MCF 10A (cell line): ENCODE measurements at regions not wholly inside any gene's neighbourhood (a gene's known extent, or its start where the extent isn't known, plus 50 kb on each side); places are given as distances from the start of the nearest gene placed in this dataset.

ENCODE experiments used
- BruUV-seq: library from RNA; stranded (reverse); fragments of 400-500 nt; replicated peaks from 2 replicates; lab custom pipeline; 2021; lab: Mats Ljungman, UMichigan
- CTCF ChIA-PET: fragments of 300-600 bp; sonication (Branson Sonifier 250); formaldehyde crosslinking; extraction: SDS; loops from one replicate; lab custom pipeline; 2021; ENCODE audit warnings: antibody characterized with exemption, inconsistent platforms; lab: Yijun Ruan, JAX
- POLR2A ChIA-PET: fragments of 300-600, 350-650 bp; sonication (Branson Sonifier 250); formaldehyde crosslinking; extraction: SDS; loops from one replicate; lab custom pipeline; 2020; ENCODE audit warnings: antibody characterized with exemption, inconsistent platforms; lab: Yijun Ruan, JAX
- DNase-seq: peaks from one replicate; pipeline ENCODE4 v3.0.0-alpha.2; 2018; ENCODE audit not compliant: unreplicated experiment
- H3K27ac Mint-ChIP-seq: one replicate; pipeline ENCODE4 v1.8.0; 2022; ENCODE audit warnings: mild to moderate bottlenecking, low read depth, mixed read lengths; ENCODE audit not compliant: unreplicated experiment
- H3K27me3 Mint-ChIP-seq: one replicate; pipeline ENCODE4 v1.8.0; 2022; ENCODE audit warnings: mixed read lengths; ENCODE audit not compliant: insufficient read depth, unreplicated experiment
- H3K36me3 Mint-ChIP-seq: one replicate; pipeline ENCODE4 v1.8.0; 2022; ENCODE audit warnings: mild to moderate bottlenecking, moderate library complexity, mixed read lengths; ENCODE audit not compliant: insufficient read depth, unreplicated experiment
- H3K4me1 Mint-ChIP-seq: one replicate; pipeline ENCODE4 v1.8.0; 2022; ENCODE audit warnings: mixed read lengths; ENCODE audit not compliant: insufficient read depth, unreplicated experiment
- H3K4me3 Mint-ChIP-seq: one replicate; pipeline ENCODE4 v1.8.0; 2022; ENCODE audit warnings: mild to moderate bottlenecking, moderate library complexity, mixed read lengths; ENCODE audit not compliant: unreplicated experiment
- H3K9me3 Mint-ChIP-seq: one replicate; pipeline ENCODE4 v1.8.0; 2022; ENCODE audit warnings: mixed read lengths; ENCODE audit not compliant: unreplicated experiment
- intact Hi-C: fragments of 100-400 bp; cut with micrococcal nuclease; formaldehyde crosslinking; loops from 2 replicates; pipeline ENCODE4 v1.14.1; 2022
- TF ChIP-seq, protein P1 (sequence below): fragments of 200-600 bp; IDR thresholded peaks from one replicate; pipeline ENCODE4 v1.8.0; 2022; ENCODE audit warnings: antibody characterized with exemption, mild to moderate bottlenecking; ENCODE audit not compliant: unreplicated experiment

DNA sequence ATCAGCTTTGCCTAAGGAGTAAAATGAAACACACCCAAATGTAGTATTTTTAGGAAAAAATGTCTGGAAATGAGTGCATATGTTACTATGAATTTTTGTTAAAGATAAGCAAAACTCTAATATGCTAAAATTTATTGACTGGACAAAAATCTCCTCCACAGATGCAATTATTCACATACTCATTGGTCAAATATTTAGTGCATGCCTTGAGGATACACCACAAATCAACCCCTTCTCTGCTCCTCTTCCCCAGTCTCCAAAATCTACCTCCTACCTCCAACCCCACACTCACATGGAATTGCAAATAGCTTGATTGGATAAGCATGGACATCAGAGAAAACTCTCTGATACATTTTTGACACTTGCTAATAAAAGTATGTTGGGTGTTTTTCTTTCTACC, 95.6 kb upstream of the CDC42EP3 start:
- Mint-ChIP-seq H3K4me1 (peaks cover 39% of the 10 kb centered on the region), H3K27ac (peak overlapping the region; percentile 82), H3K4me3 (no peak overlapping the region), H3K36me3 (peaks cover 6% of the 10 kb centered on the region), H3K27me3 (no peaks in the 10 kb centered on the region), H3K9me3 (no peaks in the 10 kb centered on the region)
- CTCF ChIA-PET: interaction anchor here (0.5 kb wide), 1 partner anchor 652 kb away, joined by 3 read pairs; no protein-coding TSS in a partner anchor
- POLR2A ChIA-PET: interaction anchor here (0.8 to 1.0 kb wide), 2 partner anchors 24 to 55 kb away, joined by 3 to 4 read pairs; no protein-coding TSS in a partner anchor
- no TSS peak for BruUV-seq
- no peak for DNase-seq
- TF ChIP-seq, protein P1, sequence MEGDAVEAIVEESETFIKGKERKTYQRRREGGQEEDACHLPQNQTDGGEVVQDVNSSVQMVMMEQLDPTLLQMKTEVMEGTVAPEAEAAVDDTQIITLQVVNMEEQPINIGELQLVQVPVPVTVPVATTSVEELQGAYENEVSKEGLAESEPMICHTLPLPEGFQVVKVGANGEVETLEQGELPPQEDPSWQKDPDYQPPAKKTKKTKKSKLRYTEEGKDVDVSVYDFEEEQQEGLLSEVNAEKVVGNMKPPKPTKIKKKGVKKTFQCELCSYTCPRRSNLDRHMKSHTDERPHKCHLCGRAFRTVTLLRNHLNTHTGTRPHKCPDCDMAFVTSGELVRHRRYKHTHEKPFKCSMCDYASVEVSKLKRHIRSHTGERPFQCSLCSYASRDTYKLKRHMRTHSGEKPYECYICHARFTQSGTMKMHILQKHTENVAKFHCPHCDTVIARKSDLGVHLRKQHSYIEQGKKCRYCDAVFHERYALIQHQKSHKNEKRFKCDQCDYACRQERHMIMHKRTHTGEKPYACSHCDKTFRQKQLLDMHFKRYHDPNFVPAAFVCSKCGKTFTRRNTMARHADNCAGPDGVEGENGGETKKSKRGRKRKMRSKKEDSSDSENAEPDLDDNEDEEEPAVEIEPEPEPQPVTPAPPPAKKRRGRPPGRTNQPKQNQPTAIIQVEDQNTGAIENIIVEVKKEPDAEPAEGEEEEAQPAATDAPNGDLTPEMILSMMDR: no peak
- intact Hi-C loops: no loop called here

DNA sequence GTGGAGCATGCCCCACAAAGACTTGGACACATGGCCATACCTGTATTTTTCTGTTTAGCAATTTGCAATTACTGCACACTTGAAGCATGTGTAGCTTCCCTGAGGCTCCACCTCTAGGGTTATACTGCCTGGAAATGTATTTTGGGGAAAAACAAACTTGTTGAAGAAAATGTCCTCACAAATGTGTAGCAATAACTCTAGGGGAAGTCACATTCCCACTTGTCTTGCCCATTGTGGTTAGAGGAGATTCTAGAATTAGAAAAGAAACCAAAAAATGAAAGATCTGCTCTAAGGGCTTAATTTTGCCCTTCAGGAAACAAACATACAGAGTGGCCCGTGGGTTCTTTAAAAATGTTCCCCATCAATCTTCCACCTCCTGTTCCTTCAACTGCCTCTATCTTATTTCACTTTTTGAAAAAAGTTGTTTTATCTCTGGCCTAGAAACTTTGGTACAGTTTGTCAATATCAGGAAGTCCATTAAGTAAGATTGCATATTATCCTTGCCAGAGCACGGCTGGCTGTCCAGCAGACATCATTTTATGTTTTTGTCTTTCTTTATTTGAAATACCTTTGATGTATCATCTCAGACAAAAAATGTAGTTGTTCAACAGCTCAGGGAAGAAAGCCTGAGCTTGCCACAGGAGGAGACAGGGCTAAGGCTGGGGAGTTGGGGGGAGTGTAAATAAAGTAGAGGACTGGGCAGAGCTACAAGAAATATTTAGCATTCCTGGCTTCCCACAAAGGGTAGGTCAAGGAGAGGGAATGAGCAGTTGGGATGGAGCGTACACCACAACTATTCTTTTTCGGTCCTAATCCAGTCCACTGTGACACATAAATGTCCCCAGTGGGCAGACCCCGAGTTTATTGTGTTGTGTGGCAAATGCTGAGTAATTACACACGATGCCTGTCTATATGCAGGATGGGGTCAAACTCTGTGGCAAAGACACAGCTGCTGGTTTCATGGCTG, 96.8 kb upstream of the CDC42EP3 start:
- no TSS peak for BruUV-seq
- CTCF ChIA-PET: no interaction called here
- intact Hi-C loops: loop anchor here (2.0 kb wide), 1 partner anchor 55 kb away; no protein-coding TSS in a partner anchor
- POLR2A ChIA-PET: interaction anchor here (0.8 to 1.6 kb wide), 4 partner anchors 12 to 56 kb away, joined by 3 to 5 read pairs (median 4); no protein-coding TSS in a partner anchor
- H3K27me3 Mint-ChIP-seq: no peaks in the 10 kb centered on the region
- DNase-seq: peak; percentile 79
- H3K4me1 Mint-ChIP-seq: peaks cover 40% of the 10 kb centered on the region
- peak overlapping the region; percentile 82 for H3K27ac Mint-ChIP-seq
- TF ChIP-seq, protein P1: no peak
- peaks cover 6% of the 10 kb centered on the region for H3K36me3 Mint-ChIP-seq
- no peaks in the 10 kb centered on the region for H3K9me3 Mint-ChIP-seq
- peak overlapping the region; percentile 49 for H3K4me3 Mint-ChIP-seq

DNA sequence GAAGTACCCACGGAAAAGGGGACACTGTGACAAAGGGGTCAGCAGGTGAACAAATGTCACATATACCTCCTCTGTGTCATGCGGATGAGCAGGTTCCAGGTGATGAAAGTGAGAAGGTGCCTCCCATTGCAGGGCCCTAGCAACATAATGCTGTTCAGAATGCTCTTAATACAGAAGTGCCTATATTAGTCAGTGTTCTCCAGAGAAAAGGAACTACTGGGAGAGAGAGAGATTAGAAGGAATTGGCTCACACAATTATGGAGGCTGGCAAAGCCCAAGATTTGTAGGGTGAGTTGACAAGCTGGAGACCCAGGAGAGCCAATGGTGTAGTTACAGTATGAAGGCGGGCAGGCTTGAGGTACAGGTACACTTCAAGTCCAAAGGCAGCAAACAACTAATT, 98.1 kb upstream of the CDC42EP3 start:
- POLR2A ChIA-PET: no interaction called here
- Mint-ChIP-seq H3K27me3 (no peaks in the 10 kb centered on the region), H3K36me3 (peaks cover 6% of the 10 kb centered on the region), H3K9me3 (no peaks in the 10 kb centered on the region), H3K27ac (no peak overlapping the region), H3K4me1 (peaks cover 39% of the 10 kb centered on the region), H3K4me3 (no peak overlapping the region)
- intact Hi-C loops: loop anchor here (2.0 kb wide), 1 partner anchor 57 kb away; no protein-coding TSS in a partner anchor
- TF ChIP-seq, protein P1: no peak
- BruUV-seq: no TSS peak
- no peak for DNase-seq
- CTCF ChIA-PET: interaction anchor here (0.6 to 0.7 kb wide), 2 partner anchors 8 to 360 kb away, joined by 4 to 9 read pairs; no protein-coding TSS in a partner anchor

DNA sequence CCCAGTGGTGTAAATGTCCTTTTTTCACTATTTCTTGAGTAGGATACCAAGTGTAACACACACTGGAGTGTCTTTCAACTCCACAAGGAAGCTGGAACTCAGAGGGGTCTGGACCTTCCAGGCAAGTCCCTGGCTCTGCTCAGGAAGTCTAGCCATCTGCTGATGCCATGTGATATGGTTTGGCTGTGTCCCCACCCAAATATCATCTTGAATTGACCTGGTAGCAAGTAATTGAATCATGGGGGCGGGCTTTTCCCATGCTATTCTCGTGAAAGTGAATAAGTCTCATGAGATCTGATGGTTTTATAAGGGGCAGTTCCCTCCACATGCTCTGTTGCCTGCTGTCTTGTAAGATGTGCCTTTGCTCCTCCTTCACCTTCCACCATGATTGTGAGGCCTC, 99.4 kb upstream of the CDC42EP3 start:
- intact Hi-C loops: no loop called here
- BruUV-seq: no TSS peak
- CTCF ChIA-PET: interaction anchor here (0.6 kb wide), 1 partner anchor 17 kb away, joined by 3 read pairs; no protein-coding TSS in a partner anchor
- H3K36me3 Mint-ChIP-seq: peaks cover 6% of the 10 kb centered on the region
- TF ChIP-seq, protein P1: no peak
- no peak for DNase-seq
- POLR2A ChIA-PET: interaction anchor here (0.7 to 0.9 kb wide), 3 partner anchors 11 to 99 kb away, joined by 3 to 4 read pairs (median 3); no protein-coding TSS in a partner anchor
- H3K4me3 Mint-ChIP-seq: no peak overlapping the region
- H3K27ac Mint-ChIP-seq: no peak overlapping the region
- H3K9me3 Mint-ChIP-seq: no peaks in the 10 kb centered on the region
- no peaks in the 10 kb centered on the region for H3K27me3 Mint-ChIP-seq
- H3K4me1 Mint-ChIP-seq: peaks cover 41% of the 10 kb centered on the region
